ENCODE measurements at regions not wholly inside any gene's neighbourhood (a gene's known extent, or its start where the extent isn't known, plus 50 kb on each side); places are given as distances from the start of the nearest gene placed in this dataset.

- no peak overlapping the region for H3K4me3 ChIP-seq
- 62 to 91% methylated on average over 2 of the region's 2 CpGs for WGBS, 2 donors
- no peak for DNase-seq
- no peaks in the 10 kb centered on the region for H3K36me3 ChIP-seq
- H3K27ac ChIP-seq, result no peak overlapping the region
- intact Hi-C loops (cut with DNase I), result no loop called here
- no peaks in the 10 kb centered on the region for H3K9me3 ChIP-seq
- H3K4me1 ChIP-seq, result no peaks in the 10 kb centered on the region
- TF ChIP-seq CTCF (IDR thresholded peaks at IDR 0.05) (no peak), POLR2AphosphoS5 (IDR thresholded peaks at IDR 0.05) (no peak), POLR2A (IDR thresholded peaks at IDR 0.05) (no peak), EP300 (IDR thresholded peaks at IDR 0.05) (no peak)
- H3K27me3 ChIP-seq, result no peaks in the 10 kb centered on the region
Measured at GRCh38 chr18:72922895-72923294, 55.1 kb upstream of the NETO1 start.

Small RNA genes lying in the stretch of these regions (small RNA-seq; reads per million reads assigned to genes)
- gene RN7SL401P, result 0 reads per million in 3 donors
